Stimulated activated CD4-positive, alpha-beta T cell treated with anti-CD3 and anti-CD28 coated beads, Interleukin-4, amount 100 ng/mL, for 1 hour (primary cell): ENCODE measurements at regions not wholly inside any gene's neighbourhood (a gene's known extent, or its start where the extent isn't known, plus 50 kb on each side); places are given as distances from the start of the nearest gene placed in this dataset.

Experiments
- DNase-seq: peaks from one replicate; pipeline ENCODE4 v3.0.0-alpha.2; 2020

- DNase-seq = no peak
These were observed 453.1 kb upstream of the MARCKS start for GRCh38 chr6:113403966-113404595.

- DNase-seq = no peak
These were observed 451.7 kb upstream of the MARCKS start for GRCh38 chr6:113405326-113406047.

GRCh38 chr6:113406048-113406695 is 451.0 kb upstream of the MARCKS start:
- DNase-seq = no peak

GRCh38 chr6:113411011-113411410 is 446.1 kb upstream of the MARCKS start:
- DNase-seq = no peak

DNA sequence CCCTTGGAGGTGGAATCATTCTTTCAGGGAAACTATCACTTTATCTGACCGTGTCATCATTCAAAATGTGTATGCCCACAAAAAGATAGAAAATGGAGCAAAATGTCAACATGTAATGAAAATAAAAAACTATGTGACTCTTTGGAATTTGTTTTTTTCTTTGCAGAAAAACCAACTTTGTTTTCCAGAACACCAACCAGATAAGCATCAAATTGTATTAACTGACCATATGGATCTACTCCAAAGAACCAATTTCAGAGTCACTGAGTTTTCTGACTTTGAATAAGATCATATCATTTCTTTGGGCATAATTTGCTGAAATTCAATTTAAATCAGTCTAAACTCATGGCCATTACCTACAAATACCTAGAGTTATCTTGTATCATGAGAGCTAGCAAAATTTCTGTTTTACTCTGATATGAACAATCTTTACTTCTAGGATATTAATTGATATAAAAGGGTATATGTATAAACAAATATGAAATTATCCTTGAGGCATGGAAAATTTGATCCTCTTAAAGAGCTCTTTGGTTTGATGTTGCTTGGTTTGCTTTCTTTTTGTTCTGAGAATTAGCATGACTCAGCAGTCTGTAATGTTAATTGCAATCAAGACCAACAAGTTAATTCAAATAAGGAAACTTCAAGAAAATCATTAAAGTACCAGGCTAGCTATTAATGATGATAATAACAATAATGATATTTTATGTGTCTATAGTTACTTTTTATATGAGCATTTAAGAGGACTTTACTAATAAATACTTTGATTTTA is 444.4 kb upstream of the MARCKS start:
- no peak for DNase-seq

DNA sequence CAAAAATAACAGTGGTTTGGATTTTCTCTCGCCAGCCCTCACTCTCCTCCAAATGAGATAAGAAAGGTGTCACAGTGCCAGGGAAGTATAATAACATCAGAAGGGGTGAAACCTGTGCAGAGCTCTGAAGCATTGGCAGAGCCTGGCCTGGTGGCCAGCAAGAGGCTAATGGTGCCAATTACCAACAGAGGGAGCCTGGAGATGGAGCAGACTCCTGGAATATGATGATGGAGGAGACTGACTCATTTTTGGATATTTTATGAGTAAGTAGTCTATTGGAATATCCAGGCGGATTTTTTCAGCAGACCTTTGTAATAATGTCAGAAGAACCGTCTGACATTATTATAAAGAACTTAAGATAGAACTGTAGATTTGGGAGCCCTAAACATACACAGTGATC is 442.6 kb upstream of the MARCKS start:
- no peak for DNase-seq

DNA sequence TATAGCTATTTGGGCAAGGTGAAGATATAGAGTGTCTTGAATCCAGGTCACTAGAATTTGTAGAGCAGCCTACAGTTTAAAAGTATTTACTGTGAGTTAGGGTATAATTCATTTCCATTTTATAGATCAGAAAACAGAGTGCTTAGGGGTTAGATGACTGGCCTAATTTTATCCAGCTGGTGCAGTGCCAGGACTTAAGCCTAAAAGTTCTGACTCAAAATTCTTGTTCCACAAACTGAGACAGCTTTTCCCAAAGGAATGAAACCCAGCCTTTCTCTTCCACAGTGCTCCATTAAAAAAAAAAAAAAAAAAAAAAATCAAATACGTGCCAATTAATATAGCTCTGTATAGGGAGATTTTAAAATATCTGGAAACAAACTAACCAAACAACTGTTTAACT is 441.0 kb upstream of the MARCKS start:
- DNase-seq = no peak

DNA sequence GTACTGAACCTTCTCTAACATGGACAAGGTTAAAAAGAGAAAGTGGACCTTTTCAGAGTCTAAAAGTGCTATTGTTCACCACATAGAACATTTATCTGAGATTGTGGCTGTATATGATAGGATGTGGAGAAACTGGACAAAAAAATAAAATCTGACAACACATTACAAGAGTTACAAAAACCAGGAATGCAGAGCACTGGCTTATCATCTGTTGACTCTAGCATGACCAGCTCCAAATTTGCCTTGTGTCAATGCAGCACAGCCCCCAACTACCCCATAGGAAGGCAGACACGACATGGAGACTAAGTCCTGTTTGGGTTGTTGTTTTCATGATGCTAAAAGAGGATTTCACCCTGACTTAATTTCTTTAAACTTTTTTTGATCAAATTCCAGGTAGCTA is 436.9 kb upstream of the MARCKS start:
- DNase-seq = no peak

GRCh38 chr6:113421997-113422396 is 435.1 kb upstream of the MARCKS start:
- no peak for DNase-seq

- no peak for DNase-seq
These were observed 433.2 kb upstream of the MARCKS start for GRCh38 chr6:113423956-113424355.

DNA sequence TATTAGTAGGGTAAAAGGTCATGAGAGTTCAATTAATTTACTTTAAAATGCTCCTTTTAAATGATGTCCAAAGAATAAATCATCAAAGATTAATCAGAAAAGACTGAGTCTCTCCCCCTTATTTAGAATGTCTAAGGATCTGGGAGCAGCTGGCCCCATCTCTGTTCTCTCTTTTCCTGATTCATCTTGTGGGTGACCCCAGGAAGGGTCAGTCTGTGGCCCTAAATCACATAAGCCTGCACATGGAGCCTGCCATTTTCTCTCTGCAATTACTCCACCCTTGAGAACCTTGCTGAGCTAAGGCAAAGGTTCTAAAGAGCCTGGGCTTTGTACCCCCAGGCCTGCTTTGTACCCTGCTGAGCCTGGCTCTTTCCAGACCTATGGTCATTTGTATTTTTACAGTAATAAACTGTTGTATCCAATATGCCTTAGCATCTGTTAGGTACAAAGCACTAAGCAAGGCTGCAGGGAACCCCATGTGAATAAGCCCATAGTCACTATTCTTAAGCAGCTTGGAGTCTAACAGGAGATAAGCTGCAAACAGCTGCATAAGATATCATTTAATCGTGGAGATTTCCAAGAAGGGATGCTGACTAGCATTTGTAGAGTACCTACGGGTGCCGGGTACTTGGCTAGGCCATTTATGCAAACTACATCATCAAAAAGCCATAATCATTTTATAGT is 431.0 kb upstream of the MARCKS start:
- no peak for DNase-seq

GRCh38 chr6:113427617-113428016 is 429.5 kb upstream of the MARCKS start:
- DNase-seq = no peak

DNA sequence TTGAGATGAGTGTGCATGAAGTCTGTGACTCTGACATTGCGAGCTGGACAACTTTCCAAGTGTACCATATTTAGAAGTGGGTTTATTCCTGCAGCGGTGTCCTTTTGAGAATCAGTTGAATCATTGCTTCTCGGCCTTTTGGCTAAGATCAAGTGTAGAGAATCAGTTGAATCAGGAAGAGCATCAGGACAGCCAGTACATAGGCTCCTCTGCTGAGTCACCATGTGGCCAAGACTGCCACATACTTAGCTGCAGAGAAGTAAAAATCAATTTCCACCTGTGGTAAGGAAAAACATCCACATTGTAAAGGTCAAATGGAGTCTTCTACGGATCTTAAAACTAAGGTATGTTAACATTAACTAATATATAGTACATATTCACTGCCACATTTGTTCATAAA is 428.4 kb upstream of the MARCKS start:
- DNase-seq = no peak

DNA sequence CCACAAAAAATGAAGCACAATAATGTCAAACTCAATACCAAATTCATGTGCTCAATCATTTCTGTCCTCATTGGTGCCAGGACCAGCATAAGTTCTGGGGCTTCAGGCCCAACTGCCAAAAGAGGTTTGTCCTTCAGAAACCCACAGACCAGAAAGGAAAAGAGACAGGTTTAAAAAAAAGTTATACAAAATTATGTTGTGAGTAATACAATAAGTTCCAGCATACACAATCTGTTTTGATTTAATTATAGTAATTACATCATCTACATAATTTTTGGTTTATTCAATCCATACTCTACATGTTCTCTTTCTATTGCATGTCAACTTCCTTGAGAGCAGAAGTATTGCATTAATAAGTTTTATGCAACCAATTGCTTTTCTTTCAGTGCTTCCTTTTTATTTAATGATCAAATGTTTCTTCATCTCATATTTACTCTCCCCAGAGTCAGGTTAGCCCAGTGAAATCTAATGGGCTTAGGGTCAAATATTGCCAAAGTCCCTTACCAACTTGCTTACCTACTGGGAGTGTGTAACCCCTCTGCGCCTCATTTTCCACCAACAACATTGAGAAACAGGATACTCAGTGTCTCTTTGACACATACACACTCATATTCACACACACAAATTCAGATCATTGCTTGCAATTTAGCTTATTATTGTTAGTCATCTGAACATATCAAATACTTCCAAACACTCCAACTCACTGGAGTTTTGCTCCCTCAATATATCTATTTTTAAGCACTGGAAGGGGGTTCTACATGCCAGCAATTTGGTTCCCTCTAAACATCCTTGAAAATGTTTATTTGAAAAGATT is 424.4 kb upstream of the MARCKS start:
- no peak for DNase-seq

DNA sequence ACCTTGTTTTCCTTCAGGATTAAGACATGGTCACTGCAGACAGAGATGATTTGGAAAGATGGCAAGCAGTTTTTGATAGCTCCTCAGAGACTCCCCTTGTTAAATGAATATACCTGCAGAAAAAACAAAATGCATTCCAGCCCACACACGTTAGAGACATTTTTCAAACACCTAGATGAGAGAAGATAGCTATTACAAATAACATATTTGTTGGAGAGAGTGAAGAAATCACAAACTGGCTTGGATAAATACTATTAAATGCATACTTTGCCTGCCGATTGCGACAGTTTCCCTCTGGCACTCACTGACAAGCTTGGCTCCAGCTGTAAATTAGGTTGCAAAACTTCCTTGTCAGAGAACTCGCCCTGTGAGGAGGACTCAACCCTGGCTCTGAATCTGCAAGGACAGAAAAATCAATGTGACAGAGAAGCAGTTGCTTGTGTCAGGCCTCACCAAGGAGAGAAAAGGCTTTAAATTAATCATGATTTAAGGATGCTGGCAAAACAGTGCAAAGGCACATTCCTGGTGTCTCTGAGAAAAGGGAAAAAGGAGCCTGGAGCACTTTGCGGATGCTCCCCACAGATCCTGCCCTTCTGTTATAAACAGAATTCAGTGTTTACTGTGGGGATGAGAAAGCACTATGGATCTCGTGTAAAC is 423.7 kb upstream of the MARCKS start:
- DNase-seq = no peak

DNA sequence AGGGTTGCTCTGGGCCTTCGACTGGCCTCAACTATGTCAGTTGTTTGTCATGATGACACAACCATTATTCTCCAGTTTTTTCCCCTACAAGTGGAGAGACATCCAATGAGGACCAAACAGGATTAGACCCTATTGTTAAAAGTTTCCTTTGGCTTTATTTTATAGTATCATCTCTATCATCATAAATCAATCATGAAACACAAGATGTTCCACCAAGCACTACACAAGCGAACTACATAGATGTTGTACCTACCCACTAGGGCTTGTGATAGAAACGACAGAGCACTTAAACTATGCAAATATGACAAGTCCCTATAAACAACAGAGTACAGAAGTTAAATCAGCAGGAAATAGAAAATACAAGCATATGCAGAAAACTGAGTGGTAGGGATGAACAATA is 422.5 kb upstream of the MARCKS start:
- DNase-seq = no peak

DNA sequence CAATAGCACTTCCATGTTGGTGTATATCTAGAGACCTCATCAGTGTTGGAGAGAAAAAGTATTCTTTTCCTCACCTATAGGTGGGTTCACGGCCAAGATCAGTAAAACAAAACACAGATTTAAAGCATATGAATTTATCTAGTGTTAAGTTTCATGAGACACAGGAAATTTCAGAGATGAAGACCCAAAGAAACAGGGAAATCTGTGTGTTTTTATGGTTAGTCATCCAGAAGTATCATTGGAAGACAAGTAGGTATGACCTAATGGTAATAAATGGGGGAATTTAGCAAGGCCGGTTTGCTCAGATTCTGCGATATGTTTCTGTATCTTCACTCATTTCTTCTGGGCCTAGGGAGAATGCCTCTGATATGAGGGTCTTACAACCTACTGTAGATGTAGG is 419.6 kb upstream of the MARCKS start:
- no peak for DNase-seq

DNA sequence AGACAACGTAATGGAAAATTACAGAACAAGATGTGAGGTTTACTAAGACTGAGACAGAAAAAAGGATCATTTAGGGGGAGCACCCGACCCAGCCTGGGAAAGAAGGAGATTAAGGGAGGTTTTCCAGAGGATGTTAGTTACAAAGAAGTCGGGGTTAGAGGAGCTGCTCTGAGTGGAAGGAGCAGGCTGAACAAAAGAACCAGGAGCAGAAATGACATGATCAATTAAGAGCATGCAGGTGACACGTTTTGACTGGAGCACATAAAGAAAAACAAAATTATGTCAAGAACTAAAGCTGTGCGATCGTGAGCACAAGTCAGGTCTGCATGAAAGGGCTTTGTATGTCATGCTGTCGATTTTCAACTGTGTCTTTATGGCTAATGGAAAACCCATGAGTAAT is 417.3 kb upstream of the MARCKS start:
- no peak for DNase-seq

DNA sequence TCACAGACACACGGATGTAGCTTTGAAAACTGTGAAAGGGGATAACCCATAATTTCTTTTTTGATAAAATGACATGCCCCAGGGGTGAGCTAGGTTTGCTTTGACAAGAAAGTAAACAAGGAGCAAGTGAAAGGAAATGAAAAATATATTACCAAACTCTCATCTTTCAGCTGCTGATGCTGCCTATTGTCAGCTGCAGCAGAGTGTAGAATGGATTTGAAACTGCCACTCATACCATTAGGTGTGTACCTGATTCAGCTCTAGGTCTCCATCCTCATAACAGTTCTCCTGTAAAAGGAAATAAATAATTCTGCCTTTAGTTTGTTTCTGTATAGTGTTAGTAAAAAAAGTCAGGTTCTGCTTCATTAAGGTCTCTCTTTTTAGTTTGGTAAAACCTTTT is 415.1 kb upstream of the MARCKS start:
- no peak for DNase-seq

DNA sequence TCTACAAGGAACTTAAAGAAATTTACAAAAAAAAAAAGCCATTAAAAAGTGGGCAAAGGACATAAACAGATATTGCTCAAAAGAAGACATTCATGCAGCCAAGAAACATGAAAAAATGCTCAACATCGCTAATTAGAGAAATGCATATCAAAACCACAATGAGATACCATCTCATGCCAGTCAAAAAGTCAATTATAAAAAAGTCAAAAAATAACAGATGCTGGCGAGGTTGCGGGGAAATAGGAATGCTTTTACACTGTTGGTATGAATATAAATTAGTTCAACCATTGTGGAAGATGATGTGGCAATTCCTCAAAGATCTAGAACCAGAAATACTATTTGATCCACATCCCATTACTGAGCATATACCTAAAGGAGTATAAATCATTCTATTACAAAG is 411.9 kb upstream of the MARCKS start:
- DNase-seq = no peak

GRCh38 chr6:113447088-113447831 is 409.9 kb upstream of the MARCKS start:
- no peak for DNase-seq
